ENCODE measurements at regions not wholly inside any gene's neighbourhood (a gene's known extent, or its start where the extent isn't known, plus 50 kb on each side); places are given as distances from the start of the nearest gene placed in this dataset.
"Not testable (repeated sequence)": the region's sequence is repeated elsewhere in the genome, so short reads cannot be mapped to it uniquely, and the experiment has no call there.

DNA sequence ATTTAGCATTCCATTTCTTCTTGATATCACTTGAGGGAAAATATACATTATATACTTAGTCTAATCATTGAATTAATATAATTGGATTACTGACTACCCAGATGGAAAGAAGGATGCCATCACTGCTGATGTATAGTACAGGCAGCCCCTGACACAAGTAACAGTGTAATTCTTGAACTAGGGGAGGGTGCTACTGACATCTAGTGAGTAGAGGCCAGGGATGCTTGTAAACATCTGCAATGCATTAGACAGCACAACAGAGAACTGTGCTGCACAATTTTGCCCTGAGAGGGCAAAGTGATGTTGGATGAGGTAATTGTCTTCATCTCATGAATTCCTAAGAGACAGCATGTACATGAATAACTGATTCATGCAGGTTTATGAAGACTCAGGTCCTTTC lies 169.2 kb downstream of the GOLGA6L6 start:
- not testable (repeated sequence) for H3K36me3 ChIP-seq (ENCODE audit: control insufficient read depth, insufficient read depth, low read length); H3K27me3 ChIP-seq (ENCODE audit: control insufficient read depth, insufficient read depth, low read length); H3K4me1 ChIP-seq (ENCODE audit: control insufficient read depth, insufficient read depth, low read length); H3K27ac ChIP-seq (ENCODE audit: low read length); DNase-seq; H3K4me3 ChIP-seq (ENCODE audit: low read length)
- H3K9me3 ChIP-seq (replicated peaks; ENCODE audit: control insufficient read depth, low read depth, low read length) = peaks cover 24% of the 10 kb centered on the region

DNA sequence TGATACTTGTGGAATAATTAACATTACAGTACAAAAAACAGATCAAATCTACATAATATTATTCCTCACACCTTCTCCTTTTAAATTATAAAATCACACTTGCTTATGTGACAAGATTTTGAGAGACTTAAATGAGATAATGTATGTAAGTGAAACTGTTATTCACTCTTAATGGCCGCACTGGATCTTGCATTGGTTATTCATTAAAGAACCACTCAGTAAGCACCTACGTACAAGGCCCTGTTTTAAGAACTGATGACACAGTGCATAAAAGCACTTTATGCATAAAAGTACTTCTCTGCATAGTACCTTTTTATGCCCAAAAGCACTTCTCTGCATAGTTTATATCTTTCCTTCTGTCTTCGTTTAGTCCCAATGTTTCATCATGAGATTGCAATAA lies 172.1 kb downstream of the GOLGA6L6 start:
- DNase-seq = no peak
- H3K4me3 ChIP-seq (ENCODE audit: low read length) = no peak overlapping the region
- H3K27me3 ChIP-seq (ENCODE audit: control insufficient read depth, insufficient read depth, low read length) = no peaks in the 10 kb centered on the region
- H3K9me3 ChIP-seq (replicated peaks; ENCODE audit: control insufficient read depth, low read depth, low read length) = peaks cover 22% of the 10 kb centered on the region
- H3K36me3 ChIP-seq (ENCODE audit: control insufficient read depth, insufficient read depth, low read length) = no peaks in the 10 kb centered on the region
- WGBS (ENCODE audit: insufficient coverage) = 75% methylated on average over 2 of the region's 3 CpGs
- no peak overlapping the region for H3K27ac ChIP-seq (ENCODE audit: low read length)
- H3K4me1 ChIP-seq (ENCODE audit: control insufficient read depth, insufficient read depth, low read length) = no peaks in the 10 kb centered on the region

DNA sequence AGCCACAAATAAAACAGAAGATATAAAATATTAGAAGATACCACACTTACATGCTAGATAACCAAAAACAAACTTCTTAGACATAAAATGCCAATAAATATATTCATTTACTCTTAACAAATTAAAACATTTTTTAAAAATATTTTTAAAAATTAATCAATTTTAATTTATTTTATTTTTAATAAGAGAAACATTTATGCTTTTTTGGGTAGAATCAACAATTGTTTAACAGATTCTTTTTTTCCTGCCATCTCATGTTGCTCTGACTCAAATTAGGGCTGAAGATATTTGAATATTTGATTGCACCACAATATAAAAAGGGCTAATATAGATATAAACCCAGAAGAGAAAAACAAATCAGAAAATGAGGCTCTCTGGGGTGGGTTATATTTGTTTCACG lies 172.6 kb downstream of the GOLGA6L6 start:
- Histone ChIP-seq H3K4me3 (ENCODE audit: low read length) (no peak overlapping the region), H3K9me3 (replicated peaks; ENCODE audit: control insufficient read depth, low read depth, low read length) (peaks cover 21% of the 10 kb centered on the region), H3K27ac (ENCODE audit: low read length) (no peak overlapping the region), H3K36me3 (ENCODE audit: control insufficient read depth, insufficient read depth, low read length) (no peaks in the 10 kb centered on the region), H3K4me1 (ENCODE audit: control insufficient read depth, insufficient read depth, low read length) (no peaks in the 10 kb centered on the region), H3K27me3 (ENCODE audit: control insufficient read depth, insufficient read depth, low read length) (no peaks in the 10 kb centered on the region)
- no CpG with 5 or more reads among the region's 1 CpG for WGBS (ENCODE audit: insufficient coverage)
- DNase-seq = no peak

DNA sequence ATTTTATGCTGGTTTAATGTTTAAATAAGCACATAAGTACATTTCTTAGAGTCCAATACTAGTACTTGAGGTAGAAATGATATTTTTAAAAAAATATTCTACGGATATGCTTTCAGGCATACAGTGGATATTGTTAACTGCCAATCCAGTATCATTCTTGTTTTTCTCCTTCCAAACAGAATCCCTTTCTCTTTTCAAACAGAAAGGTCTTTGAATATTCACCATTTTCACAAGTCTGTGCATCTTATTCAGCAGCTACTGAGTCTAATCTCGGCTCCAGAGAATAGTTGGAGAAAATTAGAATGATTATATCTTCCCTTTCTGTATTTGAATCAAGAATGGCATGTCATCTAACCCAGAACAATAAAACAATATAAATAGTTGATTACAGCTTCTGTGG lies 174.5 kb downstream of the GOLGA6L6 start:
- Histone ChIP-seq H3K27me3 (ENCODE audit: control insufficient read depth, insufficient read depth, low read length) (no peaks in the 10 kb centered on the region), H3K4me1 (ENCODE audit: control insufficient read depth, insufficient read depth, low read length) (no peaks in the 10 kb centered on the region), H3K36me3 (ENCODE audit: control insufficient read depth, insufficient read depth, low read length) (no peaks in the 10 kb centered on the region), H3K27ac (ENCODE audit: low read length) (no peak overlapping the region), H3K9me3 (replicated peaks; ENCODE audit: control insufficient read depth, low read depth, low read length) (peaks cover 11% of the 10 kb centered on the region), H3K4me3 (ENCODE audit: low read length) (no peak overlapping the region)
- WGBS (ENCODE audit: insufficient coverage) = 60% methylated on average over 1 of the region's 2 CpGs
- DNase-seq = no peak

DNA sequence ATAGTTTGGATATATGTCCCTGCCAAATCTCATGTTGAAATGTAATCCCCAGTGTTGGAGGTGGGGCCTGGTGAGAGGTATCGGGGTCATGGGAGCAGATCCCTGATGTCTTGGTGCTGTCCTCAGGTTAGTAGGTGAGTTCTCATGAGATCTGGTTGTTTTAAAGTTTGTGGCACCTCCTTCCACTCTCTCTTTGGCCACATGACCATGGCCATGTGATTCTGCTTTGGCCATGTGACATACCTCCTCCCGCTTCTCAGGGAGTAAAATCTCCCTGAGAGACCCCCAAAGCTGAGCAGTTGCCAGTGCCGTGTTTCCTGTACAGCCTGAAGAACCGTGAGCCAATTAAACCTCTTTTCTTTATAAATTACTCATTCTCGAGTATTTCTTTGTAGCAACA lies 178.0 kb downstream of the GOLGA6L6 start:
- WGBS (ENCODE audit: insufficient coverage) = 47% methylated on average over 5 of the region's 5 CpGs
- H3K9me3 ChIP-seq (replicated peaks; ENCODE audit: control insufficient read depth, low read depth, low read length) = peaks cover 29% of the 10 kb centered on the region
- H3K36me3 ChIP-seq (ENCODE audit: control insufficient read depth, insufficient read depth, low read length); DNase-seq; H3K4me1 ChIP-seq (ENCODE audit: control insufficient read depth, insufficient read depth, low read length); H3K27ac ChIP-seq (ENCODE audit: low read length); H3K27me3 ChIP-seq (ENCODE audit: control insufficient read depth, insufficient read depth, low read length); H3K4me3 ChIP-seq (ENCODE audit: low read length): not testable (repeated sequence)

DNA sequence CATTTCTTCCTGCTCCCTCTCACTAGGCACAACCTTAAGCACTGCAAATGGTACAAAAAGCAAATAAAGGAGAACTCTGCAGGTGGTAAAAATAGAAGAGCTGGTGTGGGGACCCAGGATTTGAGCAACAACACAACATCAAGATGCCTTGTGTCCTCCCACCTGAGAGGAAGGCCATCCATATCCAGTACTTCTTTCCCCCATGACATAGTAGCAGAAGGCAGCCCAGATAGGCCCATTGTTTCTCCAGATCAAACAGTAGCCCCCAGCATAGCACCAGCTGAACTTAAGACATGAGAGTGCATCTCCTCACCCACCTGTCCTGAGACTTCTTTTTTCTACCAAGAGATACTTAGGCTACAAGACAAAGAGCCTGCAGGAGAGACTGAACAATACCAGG lies 180.5 kb downstream of the GOLGA6L6 start:
- H3K4me1 ChIP-seq (ENCODE audit: control insufficient read depth, insufficient read depth, low read length) = no peaks in the 10 kb centered on the region
- H3K27me3 ChIP-seq (ENCODE audit: control insufficient read depth, insufficient read depth, low read length) = no peaks in the 10 kb centered on the region
- no peak overlapping the region for H3K4me3 ChIP-seq (ENCODE audit: low read length)
- DNase-seq = no peak
- no peaks in the 10 kb centered on the region for H3K36me3 ChIP-seq (ENCODE audit: control insufficient read depth, insufficient read depth, low read length)
- H3K9me3 ChIP-seq (replicated peaks; ENCODE audit: control insufficient read depth, low read depth, low read length) = peaks cover 48% of the 10 kb centered on the region
- no peak overlapping the region for H3K27ac ChIP-seq (ENCODE audit: low read length)

DNA sequence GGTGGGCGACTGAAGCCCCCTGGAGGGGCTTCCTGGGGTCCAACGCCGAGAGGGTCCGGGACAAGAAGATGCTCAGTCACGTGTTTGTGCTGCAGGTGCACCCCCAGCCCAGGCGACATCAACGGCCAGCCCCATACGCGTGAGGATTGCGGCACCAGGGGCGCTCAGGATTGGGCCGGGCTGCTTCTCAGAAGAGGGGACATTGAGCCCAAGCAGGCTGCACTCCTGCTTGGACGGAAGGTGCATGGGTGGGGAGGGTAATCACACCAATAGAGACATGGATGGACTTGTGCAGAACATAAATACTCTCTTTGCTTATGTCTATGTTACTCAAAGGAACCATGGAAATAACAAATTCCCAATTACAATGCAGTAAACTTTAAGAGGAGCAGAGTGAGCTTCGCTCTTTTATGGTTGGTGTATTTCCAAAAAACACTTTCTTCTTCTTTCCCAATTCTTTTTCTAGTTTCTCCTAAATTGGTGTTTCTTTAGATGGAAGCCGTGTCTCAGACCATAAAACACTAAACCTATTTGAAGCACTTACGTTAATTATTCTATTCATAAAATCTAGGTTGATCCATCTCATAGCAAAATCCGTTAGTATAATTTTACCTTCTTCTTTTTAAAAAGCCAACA lies 182.7 kb downstream of the GOLGA6L6 start:
- no peak overlapping the region for H3K27ac ChIP-seq (ENCODE audit: low read length)
- no peak for DNase-seq
- no peaks in the 10 kb centered on the region for H3K36me3 ChIP-seq (ENCODE audit: control insufficient read depth, insufficient read depth, low read length)
- H3K4me3 ChIP-seq (ENCODE audit: low read length) = no peak overlapping the region
- H3K9me3 ChIP-seq (replicated peaks; ENCODE audit: control insufficient read depth, low read depth, low read length) = peaks cover 66% of the 10 kb centered on the region
- no peaks in the 10 kb centered on the region for H3K27me3 ChIP-seq (ENCODE audit: control insufficient read depth, insufficient read depth, low read length)
- WGBS (ENCODE audit: insufficient coverage) = 84% methylated on average over 12 of the region's 17 CpGs
- no peaks in the 10 kb centered on the region for H3K4me1 ChIP-seq (ENCODE audit: control insufficient read depth, insufficient read depth, low read length)

DNA sequence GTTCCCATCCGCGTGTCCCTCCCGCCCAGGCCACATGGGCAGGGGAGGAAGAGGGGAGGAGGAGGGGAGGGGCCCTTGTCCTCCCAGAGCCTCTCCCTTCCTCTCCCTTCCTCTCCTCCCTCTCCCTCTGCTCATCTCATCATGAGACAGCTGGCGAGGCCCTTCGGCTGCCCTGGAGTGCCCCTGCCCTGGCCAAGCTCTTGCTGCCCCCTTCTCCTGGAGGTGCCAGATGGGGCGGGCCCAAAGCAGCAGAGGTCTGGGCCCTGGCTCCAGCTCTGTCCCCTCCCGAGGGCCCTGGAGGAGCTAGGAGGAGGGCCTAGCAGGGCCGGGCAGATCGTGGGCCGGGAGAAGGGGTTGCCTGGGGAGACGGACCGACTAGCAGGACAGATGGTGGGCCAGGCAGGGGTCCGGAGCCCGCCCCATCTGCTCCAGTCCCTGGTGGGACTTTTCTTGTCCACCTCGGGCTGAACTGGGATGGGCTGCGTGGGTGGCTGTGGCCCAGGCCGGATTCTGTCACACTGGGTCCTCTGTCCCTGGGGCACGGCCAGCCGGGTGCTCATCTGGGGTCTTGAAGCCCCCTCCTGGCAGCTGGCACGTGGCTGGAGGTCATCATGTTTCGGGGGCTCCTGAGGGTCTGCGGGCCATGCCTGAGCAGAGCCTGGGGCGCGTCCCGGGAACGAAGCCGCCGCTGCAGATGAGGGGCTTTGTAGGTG lies 183.4 kb downstream of the GOLGA6L6 start:
- Histone ChIP-seq H3K27ac (ENCODE audit: low read length) (no peak overlapping the region), H3K4me3 (ENCODE audit: low read length) (no peak overlapping the region), H3K9me3 (replicated peaks; ENCODE audit: control insufficient read depth, low read depth, low read length) (peaks cover 67% of the 10 kb centered on the region), H3K36me3 (ENCODE audit: control insufficient read depth, insufficient read depth, low read length) (no peaks in the 10 kb centered on the region), H3K4me1 (ENCODE audit: control insufficient read depth, insufficient read depth, low read length) (no peaks in the 10 kb centered on the region), H3K27me3 (ENCODE audit: control insufficient read depth, insufficient read depth, low read length) (no peaks in the 10 kb centered on the region)
- whole genome bisulfite sequencing (ENCODE audit: insufficient coverage) = 88% methylated on average over 25 of the region's 28 CpGs
- DNase-seq = no peak

DNA sequence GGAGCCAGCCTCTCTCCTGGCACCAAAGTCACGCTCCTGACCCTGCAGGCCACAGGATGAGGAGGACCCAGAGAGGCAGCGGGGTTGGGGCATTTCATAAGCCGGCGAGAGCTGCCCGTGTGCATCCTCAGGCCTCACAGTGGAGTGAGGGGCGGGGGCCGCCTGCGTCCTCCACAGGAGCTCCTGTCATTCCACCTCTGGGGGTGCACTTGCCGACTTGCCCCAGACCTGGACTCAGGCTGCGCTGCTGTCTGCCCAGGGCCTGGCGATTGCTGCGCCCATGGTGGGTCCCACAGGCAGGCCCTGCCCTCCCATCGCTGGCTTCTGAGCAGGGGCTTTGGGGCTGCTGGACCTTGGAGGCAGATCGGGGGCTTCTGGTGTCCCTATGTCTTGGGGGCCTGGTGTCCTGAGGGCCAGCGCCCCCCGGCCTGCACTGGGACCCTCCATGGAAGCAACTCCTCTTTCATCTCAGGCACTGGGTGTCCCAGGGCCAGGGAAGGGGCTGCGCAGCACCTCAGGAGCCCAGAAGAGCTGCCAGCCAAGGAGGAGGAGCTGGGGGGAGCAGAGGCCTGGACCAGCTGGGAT lies 184.0 kb downstream of the GOLGA6L6 start:
- Histone ChIP-seq H3K36me3 (ENCODE audit: control insufficient read depth, insufficient read depth, low read length) (no peaks in the 10 kb centered on the region), H3K9me3 (replicated peaks; ENCODE audit: control insufficient read depth, low read depth, low read length) (peaks cover 74% of the 10 kb centered on the region), H3K4me1 (ENCODE audit: control insufficient read depth, insufficient read depth, low read length) (no peaks in the 10 kb centered on the region), H3K4me3 (ENCODE audit: low read length) (no peak overlapping the region), H3K27me3 (ENCODE audit: control insufficient read depth, insufficient read depth, low read length) (no peaks in the 10 kb centered on the region), H3K27ac (ENCODE audit: low read length) (no peak overlapping the region)
- no peak for DNase-seq
- WGBS (ENCODE audit: insufficient coverage) = 85% methylated on average over 17 of the region's 17 CpGs

DNA sequence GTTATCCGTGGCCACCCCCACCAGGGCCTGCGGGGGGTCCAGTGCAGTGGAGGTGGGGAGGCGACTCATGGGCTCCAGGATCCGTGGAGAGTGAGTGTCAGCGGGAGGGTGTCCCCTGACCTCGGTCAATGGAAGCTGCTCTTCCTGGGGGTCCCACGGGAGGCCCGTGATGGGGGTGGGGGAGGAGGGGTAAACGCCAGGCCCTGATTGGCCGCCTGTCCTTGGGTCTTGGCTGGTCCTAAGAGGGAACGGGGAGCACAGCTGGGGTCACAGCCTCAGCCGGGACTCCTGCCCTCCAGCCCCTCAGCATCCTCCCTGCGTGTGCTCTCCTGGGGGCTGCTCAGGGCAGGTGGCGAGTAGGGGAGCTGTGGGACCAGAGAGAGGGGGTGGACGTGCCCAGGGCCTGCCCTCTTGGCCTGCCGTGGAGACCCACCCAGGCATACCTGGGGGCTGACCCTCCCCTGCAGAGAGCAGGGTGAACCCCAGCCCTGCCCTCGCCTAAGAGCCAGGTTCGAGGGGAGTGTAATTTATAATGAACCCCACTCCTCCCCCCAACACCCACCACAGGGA lies 184.6 kb downstream of the GOLGA6L6 start:
- Histone ChIP-seq H3K36me3 (ENCODE audit: control insufficient read depth, insufficient read depth, low read length) (no peaks in the 10 kb centered on the region), H3K27me3 (ENCODE audit: control insufficient read depth, insufficient read depth, low read length) (no peaks in the 10 kb centered on the region), H3K4me3 (ENCODE audit: low read length) (no peak overlapping the region), H3K27ac (ENCODE audit: low read length) (no peak overlapping the region), H3K9me3 (replicated peaks; ENCODE audit: control insufficient read depth, low read depth, low read length) (peaks cover 79% of the 10 kb centered on the region), H3K4me1 (ENCODE audit: control insufficient read depth, insufficient read depth, low read length) (no peaks in the 10 kb centered on the region)
- 82% methylated on average over 18 of the region's 18 CpGs for WGBS (ENCODE audit: insufficient coverage)
- DNase-seq = no peak
